Suprapubic skin (tissue), 4 donors: ENCODE measurements at regions not wholly inside any gene's neighbourhood (a gene's known extent, or its start where the extent isn't known, plus 50 kb on each side); places are given as distances from the start of the nearest gene placed in this dataset.
"Not testable (repeated sequence)": the region's sequence is repeated elsewhere in the genome, so short reads cannot be mapped to it uniquely, and the experiment has no call there.

Source experiments
- DNase-seq, 2 donors: peaks; one replicate each; pipeline ENCODE4 v3.0.0-alpha.2; 2019; ENCODE audit warnings: low spot score in 2 of 2
- H3K27ac ChIP-seq: fragments of 200-600 bp; sonication (generic); one replicate; pipeline ENCODE4 v1.5.1; 2019
- H3K27me3 ChIP-seq: fragments of 200-600 bp; sonication (generic); one replicate; pipeline ENCODE4 v1.5.1; 2019
- H3K36me3 ChIP-seq: fragments of 200-600 bp; sonication (generic); one replicate; pipeline ENCODE4 v1.5.1; 2019
- H3K4me1 ChIP-seq: fragments of 200-600 bp; sonication (generic); one replicate; pipeline ENCODE4 v1.5.1; 2019
- H3K4me3 ChIP-seq: fragments of 200-600 bp; sonication (generic); one replicate; pipeline ENCODE4 v1.5.1; 2019; ENCODE audit warnings: mild to moderate bottlenecking
- H3K9me3 ChIP-seq: fragments of 200-600 bp; sonication (generic); one replicate; pipeline ENCODE4 v1.5.1; 2019
- CTCF ChIP-seq, 2 donors: fragments of 200-600 bp in 1 of 2; fragments of 450-650 bp in 1 of 2; sonication (generic) in 1 of 2; IDR thresholded peaks; one replicate each; pipeline ENCODE4 v1.5.1; 2016 to 2019; ENCODE audit warnings: antibody characterized with exemption in 2 of 2, mild to moderate bottlenecking in 1 of 2, moderate library complexity in 1 of 2
- EP300 ChIP-seq: sonication (generic); formaldehyde crosslinking; IDR thresholded peaks from one replicate; pipeline ENCODE4 v1.6.1; 2017; ENCODE audit warnings: antibody characterized with exemption
- POLR2A ChIP-seq, 2 donors: fragments of 450-650 bp; IDR thresholded peaks; one replicate each; pipeline ENCODE4 v1.6.1; 2017; ENCODE audit warnings: antibody characterized with exemption in 2 of 2, mild to moderate bottlenecking in 2 of 2, moderate library complexity in 2 of 2
- POLR2AphosphoS5 ChIP-seq, 3 donors: sonication (generic); formaldehyde crosslinking; IDR thresholded peaks; one replicate each; pipeline ENCODE4 v1.6.1; 2017; ENCODE audit warnings: antibody characterized with exemption in 3 of 3
- WGBS: methylation state at CpG from one replicate; pipeline ENCODE4 v1.1.5; 2018; 5-methylcytosine and 5-hydroxymethylcytosine counted together

GRCh38 chr1:4130096-4130495, 230.0 kb upstream of the C1orf174 start:
- Histone ChIP-seq H3K4me1 (no peaks in the 10 kb centered on the region), H3K36me3 (no peaks in the 10 kb centered on the region), H3K4me3 (no peak overlapping the region), H3K27me3 (peaks cover 16% of the 10 kb centered on the region), H3K27ac (no peak overlapping the region), H3K9me3 (no peaks in the 10 kb centered on the region)
- TF ChIP-seq EP300, result no peak
- no peak for TF ChIP-seq POLR2AphosphoS5 (IDR thresholded peaks at IDR 0.05)
- TF ChIP-seq CTCF (IDR thresholded peaks at IDR 0.05), result no peak
- TF ChIP-seq POLR2A (IDR thresholded peaks at IDR 0.05), result no peak
- no CpG with 5 or more reads among the region's 6 CpGs for WGBS
- no peak for DNase-seq

DNA sequence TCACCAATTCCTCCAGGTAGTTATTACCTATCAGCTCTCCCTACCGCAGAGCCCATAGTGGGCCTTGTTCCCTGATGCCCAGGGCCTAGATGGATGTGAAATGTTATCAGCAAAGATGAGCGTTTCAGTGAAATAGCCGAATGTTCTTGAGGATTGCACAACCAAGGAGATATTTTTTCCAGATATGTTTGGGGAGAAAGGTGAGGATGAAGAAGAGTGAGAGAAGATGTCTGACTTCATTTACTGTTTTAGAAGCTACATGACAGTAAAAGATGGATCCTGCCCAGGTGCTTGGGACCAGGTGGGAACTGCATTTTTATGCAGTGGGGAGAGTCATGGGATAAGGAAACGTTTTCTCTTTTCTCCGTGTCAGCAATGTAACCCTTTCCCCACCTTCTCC, 231.7 kb upstream of the C1orf174 start:
- Histone ChIP-seq H3K27ac (no peak overlapping the region), H3K27me3 (peaks cover 16% of the 10 kb centered on the region), H3K4me3 (no peak overlapping the region), H3K4me1 (no peaks in the 10 kb centered on the region), H3K36me3 (no peaks in the 10 kb centered on the region), H3K9me3 (no peaks in the 10 kb centered on the region)
- WGBS, result 69% methylated on average over 5 of the region's 5 CpGs
- no peak for DNase-seq
- TF ChIP-seq POLR2A (IDR thresholded peaks at IDR 0.05) (no peak), POLR2AphosphoS5 (IDR thresholded peaks at IDR 0.05) (no peak)

DNA sequence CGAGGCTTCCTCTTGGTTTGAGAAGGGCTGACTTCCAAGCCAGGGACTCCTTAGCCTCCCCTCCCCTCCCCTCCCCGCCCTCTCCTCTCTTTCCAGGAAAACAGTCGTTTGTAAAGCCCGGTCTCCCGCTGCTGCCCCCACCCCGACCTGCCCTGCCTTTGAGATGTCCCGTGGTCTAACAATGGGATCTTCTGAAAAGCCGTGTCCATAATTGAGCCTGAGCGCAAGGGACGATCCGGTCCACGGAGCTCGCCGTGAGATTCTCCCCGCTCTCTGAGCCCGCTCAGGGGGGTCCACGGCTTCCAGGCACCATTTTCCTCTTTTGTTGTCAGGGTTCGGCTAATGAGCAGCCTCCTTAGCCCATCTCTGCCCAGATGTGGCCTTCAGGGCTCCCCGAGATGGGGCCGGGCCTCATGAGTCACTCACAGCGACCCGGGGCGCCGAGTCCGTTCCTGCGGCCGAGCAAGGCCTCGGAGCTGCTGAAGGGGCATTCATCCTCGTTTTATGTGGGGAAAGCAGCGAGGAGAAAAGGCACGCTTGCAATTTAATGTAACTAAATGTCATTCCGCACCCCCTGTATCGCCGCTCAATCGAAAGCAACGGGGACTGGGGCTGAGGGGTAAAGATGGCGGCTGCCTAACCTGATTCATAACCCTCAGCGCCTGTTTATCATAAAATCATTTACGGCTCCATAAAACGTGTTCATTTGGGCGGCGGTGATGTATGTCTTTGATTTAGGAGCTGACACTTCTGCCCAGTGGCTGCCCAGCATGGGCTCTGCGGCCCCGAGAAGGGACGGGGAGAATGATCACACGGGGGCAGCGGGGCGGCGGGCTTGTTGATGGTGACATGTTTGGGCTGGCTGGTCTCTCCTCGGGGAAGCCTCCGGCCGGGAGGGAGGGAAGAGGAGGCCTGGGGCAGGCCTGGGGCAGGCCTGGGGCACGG, 232.6 kb upstream of the C1orf174 start:
- H3K27me3 ChIP-seq, result peaks cover 16% of the 10 kb centered on the region
- H3K4me3 ChIP-seq, result no peak overlapping the region
- H3K27ac ChIP-seq, result no peak overlapping the region
- WGBS, result 78% methylated on average over 53 of the region's 53 CpGs
- H3K9me3 ChIP-seq, result no peaks in the 10 kb centered on the region
- no peaks in the 10 kb centered on the region for H3K36me3 ChIP-seq
- TF ChIP-seq CTCF (IDR thresholded peaks at IDR 0.05) (no peak), POLR2AphosphoS5 (IDR thresholded peaks at IDR 0.05) (no peak), EP300 (no peak), POLR2A (IDR thresholded peaks at IDR 0.05) (no peak)
- DNase-seq, result no peak
- H3K4me1 ChIP-seq, result no peaks in the 10 kb centered on the region

GRCh38 chr1:4133297-4133938, 233.3 kb upstream of the C1orf174 start:
- Histone ChIP-seq H3K27ac (no peak overlapping the region), H3K9me3 (no peaks in the 10 kb centered on the region), H3K36me3 (no peaks in the 10 kb centered on the region), H3K4me1 (no peaks in the 10 kb centered on the region), H3K27me3 (peaks cover 18% of the 10 kb centered on the region), H3K4me3 (no peak overlapping the region)
- 74% methylated on average over 24 of the region's 24 CpGs for WGBS
- TF ChIP-seq POLR2A (IDR thresholded peaks at IDR 0.05) (no peak), EP300 (no peak), CTCF (IDR thresholded peaks at IDR 0.05) (no peak), POLR2AphosphoS5 (IDR thresholded peaks at IDR 0.05) (no peak)
- no peak for DNase-seq

GRCh38 chr1:4133939-4134321, 233.9 kb upstream of the C1orf174 start:
- peaks cover 21% of the 10 kb centered on the region for H3K27me3 ChIP-seq
- 60% methylated on average over 9 of the region's 9 CpGs for WGBS

GRCh38 chr1:4135853-4136252, 235.8 kb upstream of the C1orf174 start:
- not testable (repeated sequence) for DNase-seq, H3K4me1 ChIP-seq, H3K27ac ChIP-seq, H3K36me3 ChIP-seq, H3K4me3 ChIP-seq, H3K9me3 ChIP-seq
- peaks cover 36% of the 10 kb centered on the region for H3K27me3 ChIP-seq

More at GRCh38 chr1:4133939-4134321, 233.9 kb upstream of the C1orf174 start:
- no peak for DNase-seq
- Histone ChIP-seq H3K27ac (no peak overlapping the region), H3K9me3 (no peaks in the 10 kb centered on the region), H3K4me1 (no peaks in the 10 kb centered on the region), H3K36me3 (no peaks in the 10 kb centered on the region), H3K4me3 (no peak overlapping the region)
- TF ChIP-seq POLR2A (IDR thresholded peaks at IDR 0.05) (no peak), CTCF (IDR thresholded peaks at IDR 0.05) (no peak), EP300 (no peak), POLR2AphosphoS5 (IDR thresholded peaks at IDR 0.05) (no peak)
